Right kidney (tissue), 1 donor: ENCODE measurements at regions not wholly inside any gene's neighbourhood (a gene's known extent, or its start where the extent isn't known, plus 50 kb on each side); places are given as distances from the start of the nearest gene placed in this dataset.
"Not testable (repeated sequence)": the region's sequence is repeated elsewhere in the genome, so short reads cannot be mapped to it uniquely, and the experiment has no call there.

ENCODE experiments used
- DNase-seq: peaks from one replicate; pipeline ENCODE4 v3.0.0-alpha.2; 2016

- not testable (repeated sequence) for DNase-seq
These were observed 146.1 kb downstream of the ZNF92 start for GRCh38 chr7:65519751-65520150.

- DNase-seq, result not testable (repeated sequence)
These were observed 172.0 kb downstream of the ZNF92 start for GRCh38 chr7:65545465-65546161.

GRCh38 chr7:65549589-65550443 lies 176.2 kb downstream of the ZNF92 start:
- not testable (repeated sequence) for DNase-seq

- not testable (repeated sequence) for DNase-seq
These were observed 176.8 kb downstream of the ZNF92 start for GRCh38 chr7:65550444-65550809.

- DNase-seq, result not testable (repeated sequence)
These were observed 177.4 kb downstream of the ZNF92 start for GRCh38 chr7:65551042-65551441.

GRCh38 chr7:65554553-65555476 lies 181.2 kb downstream of the ZNF92 start:
- not testable (repeated sequence) for DNase-seq

- not testable (repeated sequence) for DNase-seq
These were observed 184.9 kb downstream of the ZNF92 start for GRCh38 chr7:65558584-65558983.

- not testable (repeated sequence) for DNase-seq
These were observed 188.2 kb downstream of the ZNF92 start for GRCh38 chr7:65561786-65562372.

- not testable (repeated sequence) for DNase-seq
These were observed 188.9 kb downstream of the ZNF92 start for GRCh38 chr7:65562522-65562921.

- not testable (repeated sequence) for DNase-seq
These were observed 189.7 kb downstream of the ZNF92 start for GRCh38 chr7:65563333-65563732.

- DNase-seq, result not testable (repeated sequence)
These were observed 194.6 kb downstream of the ZNF92 start for GRCh38 chr7:65568226-65568625.

GRCh38 chr7:65570990-65571389 lies 197.3 kb downstream of the ZNF92 start:
- DNase-seq, result not testable (repeated sequence)

GRCh38 chr7:65572581-65572980 lies 198.9 kb downstream of the ZNF92 start:
- DNase-seq, result peak; percentile 44

- not testable (repeated sequence) for DNase-seq
These were observed 202.7 kb downstream of the ZNF92 start for GRCh38 chr7:65576370-65576769.

- DNase-seq, result not testable (repeated sequence)
These were observed 209.0 kb downstream of the ZNF92 start for GRCh38 chr7:65582518-65583119.

- not testable (repeated sequence) for DNase-seq
These were observed 228.8 kb downstream of the ZNF92 start for GRCh38 chr7:65602495-65602894.

- no peak for DNase-seq
These were observed 235.5 kb downstream of the ZNF92 start for GRCh38 chr7:65609131-65609530.

- DNase-seq, result not testable (repeated sequence)
These were observed 240.1 kb downstream of the ZNF92 start for GRCh38 chr7:65613644-65614289.

- not testable (repeated sequence) for DNase-seq
These were observed 242.5 kb downstream of the ZNF92 start for GRCh38 chr7:65616111-65616510.

- not testable (repeated sequence) for DNase-seq
These were observed 246.6 kb downstream of the ZNF92 start for GRCh38 chr7:65620216-65620615.
